HCT116 (cell line): ENCODE measurements at regions not wholly inside any gene's neighbourhood (a gene's known extent, or its start where the extent isn't known, plus 50 kb on each side); places are given as distances from the start of the nearest gene placed in this dataset.

Experiments used
- CEBPB ChIP-seq: IDR thresholded peaks from 2 replicates; pipeline ENCODE4 v1.6.1; 2012; ENCODE audit warnings: low read depth
- CTCF ChIP-seq, 3 experiments: fragments of 200-600 bp in 1 of 3; sonication (generic) in 1 of 3; IDR thresholded peaks in 2 of 3; conservative IDR thresholded peaks in 1 of 3; 2 replicates each; pipeline ENCODE4 v1.5.1; 2012 to 2017; ENCODE audit warnings: low read depth in 2 of 3, low read length in 2 of 3, antibody characterized with exemption in 1 of 3, borderline replicate concordance in 1 of 3, control low read depth in 1 of 3, mild to moderate bottlenecking in 1 of 3, mixed read lengths in 1 of 3, mixed run types in 1 of 3, moderate library complexity in 1 of 3; ENCODE audit not compliant: insufficient read depth in 1 of 3
- FOSL1 ChIP-seq: IDR thresholded peaks from 2 replicates; pipeline ENCODE4 v1.6.1; 2012; ENCODE audit warnings: low read depth
- MAX ChIP-seq: IDR thresholded peaks from 2 replicates; pipeline ENCODE4 v1.6.1; 2012
- POLR2A ChIP-seq: IDR thresholded peaks from 2 replicates; pipeline ENCODE4 v1.7.0; 2011; ENCODE audit warnings: borderline replicate concordance; ENCODE audit not compliant: insufficient read depth, insufficient read length; ENCODE audit errors: extremely low read depth
- POLR2AphosphoS5 ChIP-seq: IDR thresholded peaks from 2 replicates; pipeline ENCODE4 v1.6.1; 2011; ENCODE audit warnings: mild to moderate bottlenecking, low read depth, low read length, moderate library complexity
- SP1 ChIP-seq: IDR thresholded peaks from 2 replicates; pipeline ENCODE4 v1.6.1; 2012; ENCODE audit warnings: low read depth

DNA sequence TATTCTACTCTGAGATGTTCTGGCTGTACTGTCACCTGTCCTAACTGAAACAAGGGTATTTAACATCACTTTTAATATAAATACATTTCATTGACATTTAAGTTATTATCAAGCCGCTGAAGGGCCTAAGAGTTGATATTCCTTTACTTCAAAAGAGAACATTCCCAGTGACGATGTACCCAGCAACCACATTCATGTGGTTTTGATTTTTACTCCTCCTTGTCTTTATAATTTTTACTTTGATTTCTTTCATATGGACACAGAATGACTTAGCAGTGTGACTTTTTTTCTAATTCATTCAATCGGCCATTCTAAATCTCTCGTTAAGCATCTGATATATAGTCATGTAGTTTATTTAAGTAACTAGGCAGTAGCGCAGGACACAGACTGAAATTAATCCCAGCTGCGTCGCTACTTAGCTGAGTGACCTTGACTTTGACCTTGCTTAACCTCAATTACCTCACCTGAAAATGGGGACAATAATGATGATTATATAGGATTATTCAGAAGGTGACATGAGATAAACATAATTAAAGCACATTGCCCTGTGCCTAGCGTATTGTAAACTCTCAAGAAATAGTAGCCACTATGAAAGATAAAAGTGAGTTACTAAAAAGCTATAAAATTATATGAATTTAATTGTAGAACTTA lies 476.6 kb downstream of the SETD4 start:
- TF ChIP-seq CEBPB, result no peak
- no peak for TF ChIP-seq CTCF (IDR thresholded peaks at IDR 0.05 in 2 of 3, conservative IDR thresholded peaks at IDR 0.05 in 1 of 3; ENCODE audit: borderline replicate concordance in 1 of 3, insufficient read depth in 1 of 3, low read depth in 2 of 3, low read length in 2 of 3)
- no peak for TF ChIP-seq POLR2A
- TF ChIP-seq MAX, result no peak
- TF ChIP-seq FOSL1, result no peak
- no peak for TF ChIP-seq POLR2AphosphoS5
- no peak for TF ChIP-seq SP1
